ENCODE measurements at regions not wholly inside any gene's neighbourhood (a gene's known extent, or its start where the extent isn't known, plus 50 kb on each side); places are given as distances from the start of the nearest gene placed in this dataset.

GRCh38 chr18:43650426-43650825 lies 373.1 kb upstream of the SYT4 start:
- FAIRE-seq = no peak
- no peak for TF ChIP-seq EZH2 (IDR thresholded peaks at IDR 0.05; ENCODE audit: insufficient read depth, low read length)
- TF ChIP-seq, protein P1, sequence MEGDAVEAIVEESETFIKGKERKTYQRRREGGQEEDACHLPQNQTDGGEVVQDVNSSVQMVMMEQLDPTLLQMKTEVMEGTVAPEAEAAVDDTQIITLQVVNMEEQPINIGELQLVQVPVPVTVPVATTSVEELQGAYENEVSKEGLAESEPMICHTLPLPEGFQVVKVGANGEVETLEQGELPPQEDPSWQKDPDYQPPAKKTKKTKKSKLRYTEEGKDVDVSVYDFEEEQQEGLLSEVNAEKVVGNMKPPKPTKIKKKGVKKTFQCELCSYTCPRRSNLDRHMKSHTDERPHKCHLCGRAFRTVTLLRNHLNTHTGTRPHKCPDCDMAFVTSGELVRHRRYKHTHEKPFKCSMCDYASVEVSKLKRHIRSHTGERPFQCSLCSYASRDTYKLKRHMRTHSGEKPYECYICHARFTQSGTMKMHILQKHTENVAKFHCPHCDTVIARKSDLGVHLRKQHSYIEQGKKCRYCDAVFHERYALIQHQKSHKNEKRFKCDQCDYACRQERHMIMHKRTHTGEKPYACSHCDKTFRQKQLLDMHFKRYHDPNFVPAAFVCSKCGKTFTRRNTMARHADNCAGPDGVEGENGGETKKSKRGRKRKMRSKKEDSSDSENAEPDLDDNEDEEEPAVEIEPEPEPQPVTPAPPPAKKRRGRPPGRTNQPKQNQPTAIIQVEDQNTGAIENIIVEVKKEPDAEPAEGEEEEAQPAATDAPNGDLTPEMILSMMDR (IDR thresholded peaks at IDR 0.05; ENCODE audit: insufficient read depth, low read depth, low read length) = no peak
- Histone ChIP-seq H3K9ac (ENCODE audit: low read length) (no peak overlapping the region), H3K4me3 (ENCODE audit: insufficient read depth, low read depth, low read length) (no peak overlapping the region), H3K36me3 (ENCODE audit: insufficient read depth, low read length) (no peaks in the 10 kb centered on the region), H2AFZ (ENCODE audit: low read depth, low read length) (no peak overlapping the region), H4K20me1 (ENCODE audit: insufficient read depth, low read length) (no peaks in the 10 kb centered on the region), H3K4me1 (ENCODE audit: insufficient read depth, low read length) (no peaks in the 10 kb centered on the region), H3K27me3 (ENCODE audit: insufficient read depth, low read length) (no peaks in the 10 kb centered on the region), H3K79me2 (ENCODE audit: insufficient read depth, low read length) (no peaks in the 10 kb centered on the region), H3K9me3 (ENCODE audit: insufficient read depth, low read depth, low read length) (no peaks in the 10 kb centered on the region), H3K4me2 (ENCODE audit: low read length) (no peak overlapping the region), H3K27ac (ENCODE audit: low read depth, low read length) (no peak overlapping the region)
- no peaks in the 10 kb centered on the region for H3K36me3 Mint-ChIP-seq (ENCODE audit: low read depth, unreplicated experiment)
- no peaks in the 10 kb centered on the region for H3K4me1 Mint-ChIP-seq (ENCODE audit: low read depth, unreplicated experiment)
- H3K9me3 Mint-ChIP-seq (ENCODE audit: unreplicated experiment) = peaks cover 8% of the 10 kb centered on the region
- no peaks in the 10 kb centered on the region for H3K27me3 Mint-ChIP-seq (ENCODE audit: low read depth, unreplicated experiment)
- no peak overlapping the region for H3K4me3 Mint-ChIP-seq (ENCODE audit: unreplicated experiment)
- H3K27ac Mint-ChIP-seq (ENCODE audit: unreplicated experiment) = no peak overlapping the region
- DNase-seq (ENCODE audit: low read depth) = no peak

GRCh38 chr18:43651057-43651456 lies 373.8 kb upstream of the SYT4 start:
- Histone ChIP-seq H4K20me1 (ENCODE audit: insufficient read depth, low read length) (no peaks in the 10 kb centered on the region), H3K79me2 (ENCODE audit: insufficient read depth, low read length) (no peaks in the 10 kb centered on the region), H3K9ac (ENCODE audit: low read length) (no peak overlapping the region), H3K36me3 (ENCODE audit: insufficient read depth, low read length) (no peaks in the 10 kb centered on the region), H3K27me3 (ENCODE audit: insufficient read depth, low read length) (no peaks in the 10 kb centered on the region), H3K4me3 (ENCODE audit: insufficient read depth, low read depth, low read length) (no peak overlapping the region), H3K4me2 (ENCODE audit: low read length) (no peak overlapping the region), H3K27ac (ENCODE audit: low read depth, low read length) (no peak overlapping the region), H3K9me3 (ENCODE audit: insufficient read depth, low read depth, low read length) (no peaks in the 10 kb centered on the region), H2AFZ (ENCODE audit: low read depth, low read length) (no peak overlapping the region), H3K4me1 (ENCODE audit: insufficient read depth, low read length) (no peaks in the 10 kb centered on the region)
- Mint-ChIP-seq H3K9me3 (ENCODE audit: unreplicated experiment) (peaks cover 8% of the 10 kb centered on the region), H3K4me3 (ENCODE audit: unreplicated experiment) (no peak overlapping the region), H3K36me3 (ENCODE audit: low read depth, unreplicated experiment) (no peaks in the 10 kb centered on the region), H3K4me1 (ENCODE audit: low read depth, unreplicated experiment) (no peaks in the 10 kb centered on the region), H3K27ac (ENCODE audit: unreplicated experiment) (no peak overlapping the region), H3K27me3 (ENCODE audit: low read depth, unreplicated experiment) (no peaks in the 10 kb centered on the region)
- no peak for TF ChIP-seq EZH2 (IDR thresholded peaks at IDR 0.05; ENCODE audit: insufficient read depth, low read length)
- TF ChIP-seq, protein P1 (IDR thresholded peaks at IDR 0.05; ENCODE audit: insufficient read depth, low read depth, low read length) = no peak
- FAIRE-seq (no peak), DNase-seq (ENCODE audit: low read depth) (no peak)

DNA sequence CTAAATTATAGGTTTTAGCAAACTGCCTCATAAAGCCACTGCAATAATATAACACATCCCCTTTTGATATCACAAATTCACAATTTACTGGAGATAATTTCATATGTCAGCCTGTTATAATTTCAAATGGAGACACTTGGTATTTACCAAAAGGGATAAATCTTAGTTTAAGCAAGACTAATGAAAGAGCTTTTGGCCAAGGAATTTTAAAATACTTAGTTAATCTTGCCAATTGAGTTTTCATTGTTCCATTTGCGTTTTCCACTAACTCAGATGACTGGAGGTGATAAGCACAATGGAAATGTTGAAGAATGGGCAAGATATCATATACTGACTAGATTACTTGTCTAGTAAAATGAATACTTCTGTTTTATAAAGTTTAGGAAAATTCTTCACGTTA lies 379.3 kb upstream of the SYT4 start:
- H3K4me3 ChIP-seq (ENCODE audit: insufficient read depth, low read depth, low read length) = no peak overlapping the region
- H3K9me3 ChIP-seq (ENCODE audit: insufficient read depth, low read depth, low read length) = no peaks in the 10 kb centered on the region
- H3K4me1 ChIP-seq (ENCODE audit: insufficient read depth, low read length) = peaks cover under 1% of the 10 kb centered on the region
- H4K20me1 ChIP-seq (ENCODE audit: insufficient read depth, low read length) = no peaks in the 10 kb centered on the region
- no peaks in the 10 kb centered on the region for H3K36me3 Mint-ChIP-seq (ENCODE audit: low read depth, unreplicated experiment)
- H3K27ac Mint-ChIP-seq (ENCODE audit: unreplicated experiment) = no peak overlapping the region
- H3K79me2 ChIP-seq (ENCODE audit: insufficient read depth, low read length) = no peaks in the 10 kb centered on the region
- no peaks in the 10 kb centered on the region for H3K27me3 Mint-ChIP-seq (ENCODE audit: low read depth, unreplicated experiment)
- H3K4me3 Mint-ChIP-seq (ENCODE audit: unreplicated experiment) = no peak overlapping the region
- H2AFZ ChIP-seq (ENCODE audit: low read depth, low read length) = no peak overlapping the region
- H3K4me1 Mint-ChIP-seq (ENCODE audit: low read depth, unreplicated experiment) = peaks cover 3% of the 10 kb centered on the region
- TF ChIP-seq EZH2 (IDR thresholded peaks at IDR 0.05; ENCODE audit: insufficient read depth, low read length) = no peak
- TF ChIP-seq, protein P1 (IDR thresholded peaks at IDR 0.05; ENCODE audit: insufficient read depth, low read depth, low read length) = no peak
- H3K9ac ChIP-seq (ENCODE audit: low read length) = no peak overlapping the region
- H3K36me3 ChIP-seq (ENCODE audit: insufficient read depth, low read length) = no peaks in the 10 kb centered on the region
- no peak overlapping the region for H3K4me2 ChIP-seq (ENCODE audit: low read length)
- H3K27ac ChIP-seq (ENCODE audit: low read depth, low read length) = no peak overlapping the region
- no peak for DNase-seq (ENCODE audit: low read depth)
- H3K27me3 ChIP-seq (ENCODE audit: insufficient read depth, low read length) = no peaks in the 10 kb centered on the region
- no peak for FAIRE-seq
- H3K9me3 Mint-ChIP-seq (ENCODE audit: unreplicated experiment) = peaks cover 8% of the 10 kb centered on the region
